ENCODE measurements at regions not wholly inside any gene's neighbourhood (a gene's known extent, or its start where the extent isn't known, plus 50 kb on each side); places are given as distances from the start of the nearest gene placed in this dataset.

GRCh38 chr14:101221549-101222160, 318.1 kb upstream of the RTL1 start:
- TF ChIP-seq GATA3 (IDR thresholded peaks at IDR 0.05; ENCODE audit: low read depth, low read length) (no peak), GATA2 (IDR thresholded peaks at IDR 0.05; ENCODE audit: low read depth, low read length) (no peak)

- no peak for TF ChIP-seq GATA3 (IDR thresholded peaks at IDR 0.05; ENCODE audit: low read depth, low read length)
- no peak for TF ChIP-seq GATA2 (IDR thresholded peaks at IDR 0.05; ENCODE audit: low read depth, low read length)
These were observed 319.0 kb upstream of the RTL1 start for GRCh38 chr14:101222362-101223070.

DNA sequence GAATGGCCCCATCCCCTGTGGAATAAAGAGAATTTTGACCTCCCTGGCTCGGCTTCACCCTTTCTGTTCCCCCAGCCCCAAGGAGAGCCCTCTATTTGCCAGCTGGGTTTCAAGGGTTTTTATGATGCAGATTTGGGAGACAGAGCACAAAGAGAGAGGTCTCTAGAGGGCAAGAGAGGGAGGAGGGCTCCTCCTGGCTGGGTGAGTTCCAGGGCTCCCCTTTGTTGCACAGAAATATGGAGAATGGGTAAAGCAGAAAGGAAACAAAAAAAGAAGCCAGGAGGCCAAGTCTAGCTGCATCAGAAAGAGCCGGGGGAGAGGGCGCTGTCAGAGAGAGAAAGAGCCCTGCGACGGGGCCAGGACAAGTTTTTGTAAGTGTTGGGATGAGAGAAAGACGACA, 319.6 kb upstream of the RTL1 start:
- TF ChIP-seq GATA2 (IDR thresholded peaks at IDR 0.05; ENCODE audit: low read depth, low read length): no peak
- TF ChIP-seq GATA3 (IDR thresholded peaks at IDR 0.05; ENCODE audit: low read depth, low read length): no peak

DNA sequence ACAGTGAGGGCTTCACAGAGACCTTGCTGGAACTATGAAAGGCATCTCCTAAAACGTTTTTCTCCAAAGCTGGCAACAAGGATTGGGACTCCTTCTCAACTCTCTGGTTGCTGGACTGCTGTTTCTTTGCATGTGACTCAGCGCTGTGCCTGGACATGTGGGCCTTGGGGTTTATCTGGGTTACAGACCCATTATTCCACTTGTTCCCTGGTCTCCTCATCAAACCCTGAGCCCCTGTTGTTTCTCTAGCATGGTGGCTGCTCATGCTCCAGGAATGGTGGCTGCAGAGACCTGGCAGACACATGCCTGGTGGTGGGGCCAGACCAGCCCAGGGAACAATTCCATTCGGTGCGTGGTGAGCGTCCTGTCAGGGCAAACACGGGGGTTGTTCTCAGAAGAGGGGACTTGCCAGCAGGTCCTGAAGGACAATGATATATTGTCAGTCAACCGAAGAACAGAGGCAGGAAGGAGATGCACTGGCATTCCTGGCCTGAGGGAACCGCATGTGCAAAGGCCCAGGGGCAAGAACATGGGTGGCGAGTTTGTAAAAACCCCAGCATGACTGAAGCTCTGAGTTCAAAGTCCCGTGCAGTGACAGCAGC, 320.1 kb upstream of the RTL1 start:
- TF ChIP-seq GATA3 (IDR thresholded peaks at IDR 0.05; ENCODE audit: low read depth, low read length) (no peak), GATA2 (IDR thresholded peaks at IDR 0.05; ENCODE audit: low read depth, low read length) (no peak)

DNA sequence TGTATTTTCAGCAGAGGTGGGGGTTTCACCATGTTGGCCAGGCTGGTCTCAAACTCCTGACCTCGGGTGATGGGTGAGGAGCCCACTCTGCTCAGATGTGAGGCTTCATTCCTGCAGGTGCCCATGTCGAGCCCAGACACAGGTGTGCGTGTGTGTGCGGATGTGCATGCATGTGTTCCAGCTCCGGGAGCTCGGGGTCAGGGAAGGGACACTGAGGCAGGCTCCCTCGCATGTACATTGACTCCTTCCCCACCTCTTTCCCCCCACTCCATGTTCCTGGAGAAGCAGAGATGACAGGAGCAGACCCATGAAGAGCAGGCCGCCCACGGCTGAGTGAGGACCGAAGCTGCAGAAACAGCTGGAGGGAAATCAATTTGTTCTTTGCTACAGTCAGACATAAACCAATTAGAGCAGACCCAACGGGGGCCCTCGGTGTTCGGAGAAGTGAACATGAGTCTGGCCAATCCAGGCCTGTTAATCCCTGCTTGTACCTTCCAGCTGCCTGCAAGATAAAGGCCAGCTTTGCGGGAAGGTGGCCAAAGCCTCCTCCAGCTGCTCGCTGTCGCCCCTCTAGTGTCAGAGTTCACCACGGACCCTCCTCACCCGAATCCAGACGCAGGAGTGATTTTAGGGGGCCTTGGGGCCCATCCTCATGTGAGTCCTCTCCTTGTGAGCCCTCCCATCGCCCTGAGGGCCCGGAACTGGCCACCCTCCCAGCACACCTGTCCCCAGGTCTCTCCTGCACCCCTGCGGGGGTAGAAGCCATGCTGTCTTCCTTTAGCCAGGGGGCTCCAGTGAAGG, 321.0 kb upstream of the RTL1 start:
- TF ChIP-seq GATA3 (IDR thresholded peaks at IDR 0.05; ENCODE audit: low read depth, low read length) (no peak), GATA2 (IDR thresholded peaks at IDR 0.05; ENCODE audit: low read depth, low read length) (peak; percentile 52)

GRCh38 chr14:101225157-101226152, 321.9 kb upstream of the RTL1 start:
- TF ChIP-seq GATA2 (IDR thresholded peaks at IDR 0.05; ENCODE audit: low read depth, low read length): no peak
- no peak for TF ChIP-seq GATA3 (IDR thresholded peaks at IDR 0.05; ENCODE audit: low read depth, low read length)

DNA sequence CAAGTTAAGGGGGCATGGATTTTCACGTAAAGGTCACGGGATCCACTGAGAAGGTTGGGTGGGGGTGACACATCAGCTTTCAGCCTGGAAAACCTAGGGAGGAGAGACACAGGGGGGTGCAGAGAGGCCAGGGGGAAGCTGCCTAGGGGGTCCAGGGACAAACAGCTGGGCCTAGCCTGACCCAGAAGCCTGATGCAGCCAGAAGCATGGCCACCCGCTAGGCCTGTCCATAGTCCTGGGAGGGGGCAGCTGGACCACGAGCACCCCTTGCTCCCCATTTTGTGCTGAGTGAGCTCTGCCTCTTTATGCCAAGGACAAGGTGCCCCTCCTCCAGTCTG, 322.7 kb upstream of the RTL1 start:
- TF ChIP-seq GATA3 (IDR thresholded peaks at IDR 0.05; ENCODE audit: low read depth, low read length): no peak
- TF ChIP-seq GATA2 (IDR thresholded peaks at IDR 0.05; ENCODE audit: low read depth, low read length): no peak

DNA sequence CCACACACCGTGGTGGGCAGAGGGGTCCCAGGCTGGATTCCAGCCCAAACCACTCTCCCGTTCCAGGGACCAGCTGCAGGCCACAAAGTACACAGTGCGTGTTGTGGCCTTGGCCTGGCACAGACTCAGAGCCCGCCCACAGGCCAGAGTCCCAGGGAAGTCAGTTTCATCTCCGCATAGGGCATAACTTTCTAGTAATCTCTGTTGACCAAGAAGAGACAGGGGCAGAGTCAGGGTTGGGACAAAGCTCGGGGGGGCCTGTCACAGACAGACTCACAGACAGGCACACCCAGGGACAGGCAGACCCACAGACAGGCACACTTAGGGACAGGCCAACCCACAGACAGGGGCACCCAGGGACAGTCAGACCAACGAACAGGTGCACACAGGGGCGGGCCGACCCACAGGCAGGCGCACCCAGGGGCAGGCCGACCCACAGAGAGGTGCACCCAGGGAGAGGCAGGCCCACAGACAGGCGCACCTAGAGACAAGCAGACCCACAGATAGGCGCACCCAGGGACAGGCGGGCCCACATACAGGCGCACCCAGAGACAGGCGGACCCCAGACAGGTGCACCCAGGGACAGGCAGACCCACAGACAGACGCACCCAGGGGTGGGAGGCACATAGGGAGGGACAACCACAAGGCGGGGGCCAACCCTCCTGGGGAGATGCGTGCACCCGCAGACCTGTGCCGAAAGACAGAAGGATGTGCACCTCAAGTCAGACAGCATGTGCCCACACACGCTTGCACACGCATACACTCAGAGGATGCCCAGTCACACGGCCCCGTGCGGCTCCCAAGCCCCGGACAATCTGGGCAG, 323.3 kb upstream of the RTL1 start:
- TF ChIP-seq GATA2 (IDR thresholded peaks at IDR 0.05; ENCODE audit: low read depth, low read length) (no peak), GATA3 (IDR thresholded peaks at IDR 0.05; ENCODE audit: low read depth, low read length) (no peak)

DNA sequence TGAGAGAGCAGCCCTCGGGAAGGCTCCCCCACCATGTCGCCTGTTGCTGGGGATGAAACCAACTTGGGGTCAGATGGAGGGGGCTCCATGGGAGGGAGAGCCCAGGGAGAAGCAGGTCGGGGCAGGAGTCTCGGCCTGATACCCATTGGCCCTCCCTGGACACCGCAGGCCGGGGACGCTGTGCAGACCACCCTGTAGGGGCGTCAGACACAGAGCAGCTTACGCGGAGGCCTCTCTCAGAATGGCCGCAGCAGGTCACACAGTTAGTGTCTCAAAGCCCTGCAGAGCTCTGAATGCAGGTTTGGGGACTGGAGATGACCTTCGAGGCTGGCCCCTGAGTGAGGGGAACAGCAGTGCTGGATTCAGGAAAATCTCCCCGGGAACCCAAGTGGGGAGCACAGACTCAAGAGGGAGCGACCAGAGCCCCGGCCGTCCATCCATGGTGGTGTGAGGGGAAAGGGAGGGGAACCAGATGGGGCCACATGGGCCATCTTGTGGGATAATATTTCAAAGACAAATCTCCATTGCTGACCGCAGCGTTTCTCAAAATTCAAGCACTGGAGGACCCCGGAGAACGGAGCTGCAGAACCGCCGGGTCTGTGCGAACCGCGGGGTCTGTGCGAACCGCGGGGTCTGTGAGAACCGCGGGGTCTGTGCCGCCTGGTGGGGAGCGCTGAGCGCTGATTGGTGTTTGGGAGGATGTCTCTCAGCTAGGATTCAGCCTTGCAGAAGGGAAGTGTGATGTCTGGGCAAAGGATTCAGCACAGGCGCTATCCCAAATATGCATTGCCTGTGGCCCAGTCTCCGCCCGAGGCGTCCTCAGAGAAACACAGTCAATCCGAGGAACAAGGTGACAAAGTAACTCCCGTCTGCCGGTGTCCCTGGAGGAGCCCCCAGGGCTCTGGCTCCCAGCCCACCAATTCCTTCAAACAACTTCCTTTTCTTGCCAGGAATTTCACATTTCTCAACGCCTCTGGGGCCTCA, 324.4 kb upstream of the RTL1 start:
- TF ChIP-seq GATA3 (IDR thresholded peaks at IDR 0.05; ENCODE audit: low read depth, low read length): no peak
- no peak for TF ChIP-seq GATA2 (IDR thresholded peaks at IDR 0.05; ENCODE audit: low read depth, low read length)

DNA sequence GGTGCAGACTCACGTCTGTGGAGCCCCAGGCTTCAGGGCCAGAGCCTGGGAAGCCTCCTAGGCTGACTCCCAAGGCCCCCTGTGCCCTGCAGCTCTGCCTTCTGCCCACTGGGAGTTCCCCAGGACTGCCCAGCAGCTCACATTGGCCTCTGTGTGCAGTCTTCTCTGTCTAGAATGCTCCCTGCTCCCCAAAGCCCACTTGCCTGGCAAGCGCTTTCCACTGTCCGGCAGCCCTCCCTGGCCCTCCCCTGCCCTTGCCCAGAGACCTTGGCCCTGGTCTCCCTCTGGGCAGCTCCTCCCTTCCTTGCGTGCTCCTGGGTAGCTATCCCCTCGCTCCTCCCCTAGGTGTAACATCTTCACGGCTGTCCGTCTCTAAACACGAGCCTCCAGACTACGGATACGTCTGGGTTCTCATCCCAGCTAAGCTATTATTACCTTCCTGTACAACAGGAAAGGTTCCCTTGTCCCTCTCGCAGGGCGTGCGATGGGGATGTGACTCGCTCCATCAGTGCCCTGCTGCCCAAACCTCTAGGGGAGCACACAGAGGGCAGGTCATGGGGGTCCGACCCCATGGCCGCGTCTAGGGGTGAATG, 325.5 kb upstream of the RTL1 start:
- no peak for TF ChIP-seq GATA2 (IDR thresholded peaks at IDR 0.05; ENCODE audit: low read depth, low read length)
- no peak for TF ChIP-seq GATA3 (IDR thresholded peaks at IDR 0.05; ENCODE audit: low read depth, low read length)

DNA sequence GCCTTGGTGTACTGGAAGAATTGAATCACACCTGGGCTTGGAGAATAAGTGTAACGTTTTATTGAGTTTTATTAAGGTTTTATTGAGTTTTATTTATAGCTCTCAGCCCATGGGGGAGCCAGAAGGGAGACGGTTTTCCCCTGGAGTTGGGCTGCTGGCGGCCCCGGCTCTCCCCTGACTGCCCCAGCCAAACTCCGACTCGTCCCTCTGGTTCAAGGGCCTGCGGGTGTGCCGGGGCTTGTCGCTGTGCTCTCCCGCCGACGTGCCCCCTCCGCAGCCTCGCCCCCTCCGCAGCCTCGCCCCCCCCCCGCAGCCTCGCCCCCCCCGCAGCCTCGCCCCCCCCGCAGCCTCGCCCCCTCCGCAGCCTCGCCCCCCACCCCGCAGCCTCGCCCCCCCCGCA, 326.1 kb upstream of the RTL1 start:
- TF ChIP-seq GATA2 (IDR thresholded peaks at IDR 0.05; ENCODE audit: low read depth, low read length): no peak
- no peak for TF ChIP-seq GATA3 (IDR thresholded peaks at IDR 0.05; ENCODE audit: low read depth, low read length)
